ENCODE measurements at regions not wholly inside any gene's neighbourhood (a gene's known extent, or its start where the extent isn't known, plus 50 kb on each side); places are given as distances from the start of the nearest gene placed in this dataset.

DNA sequence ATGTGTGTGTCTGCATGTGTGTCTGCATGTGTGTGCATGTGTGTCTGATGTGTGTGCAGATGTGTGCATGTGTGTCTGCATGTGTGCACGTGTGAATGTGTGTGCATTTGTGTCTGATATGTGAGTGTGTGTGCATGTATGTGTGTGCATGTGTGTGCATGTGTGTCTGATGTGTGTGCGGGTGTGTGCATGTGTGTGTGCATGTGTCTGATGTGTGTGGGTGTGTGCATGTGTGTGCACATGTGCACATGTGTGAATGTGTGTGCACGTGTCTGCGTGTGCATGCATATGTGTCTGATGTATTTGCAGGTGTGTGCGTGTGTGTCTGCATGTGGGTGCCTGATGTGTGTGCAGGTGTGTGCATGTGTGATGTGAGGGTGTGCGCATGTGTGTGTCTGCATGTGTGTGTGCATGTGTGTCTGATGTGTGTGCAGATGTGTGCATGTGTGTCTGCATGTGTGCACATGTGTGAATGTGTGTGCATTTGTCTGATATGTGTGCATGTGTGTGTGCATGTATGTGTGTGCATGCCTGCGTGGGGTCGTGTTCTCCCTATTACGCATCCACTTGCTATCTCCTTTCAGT is 470.1 kb upstream of the HS6ST1 start:
- no peak overlapping the region for H3K4me3 Mint-ChIP-seq
- no peak for DNase-seq
- no peaks in the 10 kb centered on the region for H3K9me3 Mint-ChIP-seq
- no peaks in the 10 kb centered on the region for H3K4me1 Mint-ChIP-seq
- H3K27me3 Mint-ChIP-seq (ENCODE audit: low read depth in 3 of 3): peaks cover 0 to 2% (median 0%) of the 10 kb centered on the region in 3 donors
- no peak overlapping the region for H3K27ac Mint-ChIP-seq
- no peaks in the 10 kb centered on the region for H3K36me3 Mint-ChIP-seq

DNA sequence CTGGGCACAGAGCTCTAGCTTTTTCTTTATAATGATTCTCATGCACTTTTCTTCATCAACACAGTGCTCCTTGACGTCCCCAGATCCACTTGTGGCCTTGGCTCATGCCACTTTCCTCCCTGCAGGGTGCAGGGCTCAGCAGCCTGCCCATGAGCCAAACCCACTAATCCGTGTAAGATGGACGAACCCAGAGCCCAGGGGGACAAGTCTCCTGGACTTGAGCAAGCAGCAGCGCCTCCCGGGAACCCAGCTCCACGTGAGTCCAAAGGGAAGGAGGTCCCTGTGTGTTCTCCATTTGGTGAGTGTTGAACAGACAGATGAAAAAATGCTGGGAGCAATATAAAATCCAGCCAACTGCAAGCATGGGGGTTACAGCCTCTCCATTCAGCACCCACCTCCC is 470.6 kb upstream of the HS6ST1 start:
- no peaks in the 10 kb centered on the region for H3K4me1 Mint-ChIP-seq
- H3K27ac Mint-ChIP-seq: no peak overlapping the region
- no peak for DNase-seq
- H3K9me3 Mint-ChIP-seq: no peaks in the 10 kb centered on the region
- H3K27me3 Mint-ChIP-seq (ENCODE audit: low read depth in 3 of 3): peaks cover 0 to 2% (median 0%) of the 10 kb centered on the region in 3 donors
- no peaks in the 10 kb centered on the region for H3K36me3 Mint-ChIP-seq
- no peak overlapping the region for H3K4me3 Mint-ChIP-seq

DNA sequence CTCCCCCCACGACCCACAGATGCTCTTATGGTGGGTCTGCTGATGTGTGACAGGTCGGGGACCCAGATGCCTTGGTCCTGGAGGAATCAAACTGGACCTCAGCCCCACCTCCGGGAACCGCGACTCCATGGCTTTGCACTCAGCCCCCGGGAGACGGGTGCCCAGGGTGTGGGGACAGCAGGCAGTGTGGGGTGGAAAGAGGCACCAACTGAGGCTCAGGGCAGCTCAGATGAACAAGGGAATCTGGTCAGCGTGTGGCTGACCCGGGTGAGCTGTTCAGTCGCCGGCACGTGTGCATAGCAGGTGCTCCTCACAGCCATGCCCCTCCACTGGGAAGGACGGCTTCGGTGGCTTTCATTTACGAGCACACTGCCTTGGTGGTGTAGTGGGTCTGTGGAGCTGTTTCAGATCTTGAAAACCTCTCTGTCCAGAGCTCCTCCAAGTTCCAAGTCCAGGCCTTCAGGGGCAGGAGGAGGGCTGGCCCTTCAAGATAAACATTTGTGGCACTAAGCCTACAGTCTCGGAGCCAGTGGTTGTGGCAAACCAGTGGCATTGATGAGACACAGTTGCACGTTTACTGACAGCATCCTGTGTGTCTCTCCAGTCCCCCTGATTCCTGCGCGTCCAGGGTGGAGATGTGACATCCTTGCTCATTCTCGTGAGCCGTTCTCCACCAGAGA is 471.2 kb upstream of the HS6ST1 start:
- no peak overlapping the region for H3K27ac Mint-ChIP-seq
- no peaks in the 10 kb centered on the region for H3K4me1 Mint-ChIP-seq
- DNase-seq: no peak
- peaks cover 0 to 2% (median 0%) of the 10 kb centered on the region in 6 donors for H3K9me3 Mint-ChIP-seq
- no peaks in the 10 kb centered on the region for H3K36me3 Mint-ChIP-seq
- H3K27me3 Mint-ChIP-seq (ENCODE audit: low read depth in 3 of 3): peaks cover 0 to 2% (median 0%) of the 10 kb centered on the region in 3 donors
- no peak overlapping the region for H3K4me3 Mint-ChIP-seq

DNA sequence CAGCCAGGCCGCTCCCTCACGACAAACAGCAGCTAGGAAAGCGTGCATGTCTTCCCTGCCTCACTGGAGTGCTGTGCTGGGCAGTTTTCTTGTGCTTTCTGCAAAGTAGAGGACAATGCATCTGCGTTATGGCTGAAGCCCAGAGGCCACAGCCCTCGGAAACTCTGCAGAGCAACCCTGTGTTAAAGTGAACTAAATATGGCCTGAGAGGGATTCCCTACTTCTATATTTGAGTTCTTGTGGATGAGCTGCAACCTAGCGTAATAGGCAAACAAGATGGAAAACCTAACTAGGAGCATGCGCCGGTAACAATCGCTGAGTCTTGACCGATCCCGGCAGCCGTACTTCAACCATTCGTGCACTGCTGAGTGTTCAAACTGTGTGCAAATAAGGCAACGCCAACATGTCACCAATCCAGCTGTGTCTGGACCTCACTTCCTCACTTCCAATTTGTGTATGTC is 471.9 kb upstream of the HS6ST1 start:
- no peak overlapping the region for H3K4me3 Mint-ChIP-seq
- peaks cover 0 to 2% (median 0%) of the 10 kb centered on the region in 6 donors for H3K9me3 Mint-ChIP-seq
- H3K4me1 Mint-ChIP-seq: no peaks in the 10 kb centered on the region

DNA sequence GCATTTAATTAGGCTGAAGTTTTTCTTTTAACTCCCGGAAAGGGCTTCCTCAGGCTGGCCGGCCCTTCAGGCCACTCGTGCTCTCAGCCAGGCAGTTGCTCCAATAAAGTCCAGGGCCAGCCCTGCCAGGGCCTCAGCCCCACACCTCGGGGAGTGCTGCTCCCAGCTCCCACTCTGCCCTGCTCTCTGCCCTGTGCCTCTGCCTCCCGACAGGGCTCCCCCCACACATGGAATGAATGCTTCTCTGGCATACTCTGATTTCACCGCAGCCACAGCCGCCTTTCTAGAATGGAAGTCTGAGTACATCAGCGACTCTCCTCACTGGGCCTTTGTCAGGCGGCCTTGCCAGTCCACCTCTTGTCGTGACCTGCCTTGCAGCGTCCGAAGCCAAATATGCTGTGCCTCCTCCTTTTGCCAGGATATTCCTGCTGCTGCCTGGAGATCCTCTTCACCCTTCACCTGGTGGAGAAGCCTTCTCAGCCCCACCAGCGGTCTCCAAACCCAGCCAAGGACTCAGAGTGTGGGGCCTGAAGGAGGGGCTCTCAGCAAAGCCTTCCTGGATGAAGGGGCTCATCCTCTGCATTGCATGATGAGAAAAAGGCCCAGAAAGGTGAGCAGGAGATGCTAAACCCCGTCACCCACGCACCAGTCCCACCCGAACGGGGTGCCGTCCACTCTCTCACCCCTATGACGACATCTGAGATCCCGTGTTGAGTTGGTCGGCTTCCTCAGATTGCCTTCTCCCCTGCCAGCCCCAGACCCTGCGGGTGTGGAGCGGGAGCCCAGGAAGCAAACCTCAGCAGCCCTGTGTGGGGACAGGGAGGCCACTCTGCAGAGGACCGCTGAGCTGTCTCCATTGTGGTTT is 472.7 kb upstream of the HS6ST1 start:
- peaks cover 0 to 3% (median 1%) of the 10 kb centered on the region in 3 donors for H3K27me3 Mint-ChIP-seq (ENCODE audit: low read depth in 3 of 3)
- no peak overlapping the region for H3K27ac Mint-ChIP-seq

More for the DNA sequence above, 471.9 kb upstream of the HS6ST1 start:
- Mint-ChIP-seq H3K36me3 (no peaks in the 10 kb centered on the region), H3K27me3 (ENCODE audit: low read depth in 3 of 3) (peaks cover 0 to 2% (median 0%) of the 10 kb centered on the region in 3 donors), H3K27ac (no peak overlapping the region)
- DNase-seq: no peak

DNA sequence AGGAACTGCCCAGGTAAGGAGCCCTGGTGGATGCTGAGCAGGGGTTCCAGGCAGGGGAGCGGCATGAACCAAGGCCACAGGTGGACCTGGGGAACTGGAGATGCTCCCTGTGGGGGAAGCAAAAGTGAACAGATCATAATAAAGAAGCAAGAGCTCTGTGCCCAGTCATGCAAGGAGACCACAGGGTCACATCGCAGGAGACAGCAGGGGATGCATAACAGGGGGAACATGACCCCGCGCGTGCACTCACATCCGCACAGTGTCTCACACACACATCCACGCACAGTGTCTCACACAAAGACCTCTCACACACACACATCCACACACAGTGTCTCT is 473.3 kb upstream of the HS6ST1 start:
- H3K4me1 Mint-ChIP-seq: no peaks in the 10 kb centered on the region
- DNase-seq: no peak
- no peak overlapping the region for H3K27ac Mint-ChIP-seq
- peaks cover 0 to 3% (median 0%) of the 10 kb centered on the region in 6 donors for H3K9me3 Mint-ChIP-seq
- H3K27me3 Mint-ChIP-seq (ENCODE audit: low read depth in 3 of 3): peaks cover 0 to 3% (median 1%) of the 10 kb centered on the region in 3 donors
- H3K36me3 Mint-ChIP-seq: no peaks in the 10 kb centered on the region
- H3K4me3 Mint-ChIP-seq: no peak overlapping the region

More for the DNA sequence above, 472.7 kb upstream of the HS6ST1 start:
- no peak for DNase-seq
- no peak overlapping the region for H3K4me3 Mint-ChIP-seq
- no peaks in the 10 kb centered on the region for H3K36me3 Mint-ChIP-seq
- no peaks in the 10 kb centered on the region for H3K4me1 Mint-ChIP-seq
- peaks cover 0 to 3% (median 0%) of the 10 kb centered on the region in 6 donors for H3K9me3 Mint-ChIP-seq

DNA sequence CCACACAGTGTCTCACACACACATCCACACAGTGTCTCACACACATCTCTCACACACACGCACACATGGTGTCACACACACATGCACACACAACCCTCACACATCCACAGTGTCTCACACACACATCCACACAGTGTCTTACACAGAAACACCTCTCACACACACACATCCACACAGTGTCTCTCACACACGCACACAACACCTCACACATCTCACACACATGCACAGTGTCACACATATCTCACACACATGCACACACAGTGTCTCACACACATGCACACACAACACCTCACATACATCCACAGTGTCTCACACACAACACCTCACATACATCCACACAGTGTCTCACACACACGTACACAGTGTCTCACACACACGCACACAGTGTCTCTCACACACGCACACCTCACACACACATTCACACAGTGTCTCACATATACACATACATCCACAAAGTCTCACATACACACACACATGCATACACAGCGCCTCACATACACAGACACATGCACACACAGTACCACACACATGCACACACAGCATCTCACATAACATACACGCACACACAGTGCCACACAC is 473.9 kb upstream of the HS6ST1 start:
- Mint-ChIP-seq H3K27ac (no peak overlapping the region), H3K36me3 (no peaks in the 10 kb centered on the region), H3K4me3 (no peak overlapping the region), H3K27me3 (ENCODE audit: low read depth in 3 of 3) (peaks cover 0 to 3% (median 1%) of the 10 kb centered on the region in 3 donors), H3K9me3 (peaks cover 0 to 3% (median 0%) of the 10 kb centered on the region in 6 donors), H3K4me1 (no peaks in the 10 kb centered on the region)
- no peak for DNase-seq

DNA sequence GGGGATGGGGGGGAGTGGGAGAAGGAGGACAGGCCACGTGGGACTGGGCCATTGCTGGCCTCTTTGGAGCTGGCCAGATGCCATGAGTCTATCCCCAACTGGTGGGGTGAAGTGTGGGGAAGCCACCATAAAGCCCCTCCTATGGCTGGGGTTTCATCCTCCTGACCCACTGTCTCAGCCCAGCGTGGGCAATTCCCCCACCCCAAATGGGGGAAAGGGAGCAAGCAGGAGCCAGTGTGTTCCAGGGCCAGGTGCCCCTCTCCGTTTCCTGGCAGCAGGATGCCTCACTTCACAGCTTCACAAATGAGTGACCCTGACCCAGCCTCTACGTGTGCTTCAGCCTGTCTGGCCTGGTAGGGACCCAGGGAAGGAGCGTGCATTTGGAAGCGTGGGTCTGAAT is 474.7 kb upstream of the HS6ST1 start:
- H3K4me3 Mint-ChIP-seq: no peak overlapping the region
- no peaks in the 10 kb centered on the region for H3K4me1 Mint-ChIP-seq
- H3K36me3 Mint-ChIP-seq: no peaks in the 10 kb centered on the region
- no peak for DNase-seq
- H3K9me3 Mint-ChIP-seq: peaks cover 0 to 3% (median 0%) of the 10 kb centered on the region in 6 donors
- no peak overlapping the region for H3K27ac Mint-ChIP-seq
- peaks cover 1 to 3% (median 2%) of the 10 kb centered on the region in 3 donors for H3K27me3 Mint-ChIP-seq (ENCODE audit: low read depth in 3 of 3)

DNA sequence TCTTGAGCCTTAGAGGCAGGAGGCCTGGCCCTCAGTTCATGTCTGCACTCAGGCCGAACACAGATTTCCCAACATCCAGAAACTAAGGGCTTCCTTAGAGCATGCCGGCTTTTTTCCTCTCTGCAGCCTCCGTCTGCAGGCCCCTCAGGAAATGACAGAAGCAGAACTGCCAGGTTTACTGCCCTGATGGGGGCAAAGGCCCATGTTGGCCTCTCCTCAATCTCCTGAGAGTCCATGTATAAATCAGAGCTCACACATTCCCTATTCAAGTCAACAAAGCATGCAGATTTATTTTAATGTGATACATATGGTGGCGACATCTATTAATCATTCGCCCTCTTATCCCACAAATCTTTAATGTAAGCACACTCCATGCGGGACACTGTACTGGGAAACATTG is 475.6 kb upstream of the HS6ST1 start:
- no peak for DNase-seq
- no peaks in the 10 kb centered on the region for H3K36me3 Mint-ChIP-seq
- no peak overlapping the region for H3K27ac Mint-ChIP-seq
- peaks cover 1 to 3% (median 3%) of the 10 kb centered on the region in 3 donors for H3K27me3 Mint-ChIP-seq (ENCODE audit: low read depth in 3 of 3)
- H3K4me3 Mint-ChIP-seq: no peak overlapping the region
- no peaks in the 10 kb centered on the region for H3K4me1 Mint-ChIP-seq
- peaks cover 0 to 3% (median 0%) of the 10 kb centered on the region in 6 donors for H3K9me3 Mint-ChIP-seq

DNA sequence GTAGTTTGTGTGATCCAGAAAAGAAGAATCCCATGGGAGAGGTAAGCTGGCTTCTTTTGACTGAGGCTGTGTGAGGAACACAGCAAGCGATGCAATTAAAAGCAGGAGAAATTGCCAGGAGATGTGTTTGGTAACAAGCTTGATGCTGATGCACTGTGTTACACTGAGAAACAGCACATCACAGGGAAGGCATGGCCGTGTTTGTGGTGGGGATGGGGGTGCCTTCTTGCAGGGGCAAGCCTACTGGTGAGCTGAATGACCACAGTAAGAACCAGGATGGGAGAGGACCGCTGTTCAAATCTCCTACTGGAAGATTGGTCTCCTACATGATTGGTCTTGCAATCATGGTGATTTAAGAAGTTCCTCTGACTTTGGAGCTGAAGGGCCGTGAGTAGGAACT is 477.7 kb upstream of the HS6ST1 start:
- H3K4me1 Mint-ChIP-seq: no peaks in the 10 kb centered on the region
- DNase-seq: no peak
- H3K27ac Mint-ChIP-seq: no peak overlapping the region
- H3K36me3 Mint-ChIP-seq: no peaks in the 10 kb centered on the region
- H3K9me3 Mint-ChIP-seq: peaks cover 0 to 3% (median 0%) of the 10 kb centered on the region in 6 donors
- peaks cover 1 to 3% (median 3%) of the 10 kb centered on the region in 3 donors for H3K27me3 Mint-ChIP-seq (ENCODE audit: low read depth in 3 of 3)
- H3K4me3 Mint-ChIP-seq: no peak overlapping the region

DNA sequence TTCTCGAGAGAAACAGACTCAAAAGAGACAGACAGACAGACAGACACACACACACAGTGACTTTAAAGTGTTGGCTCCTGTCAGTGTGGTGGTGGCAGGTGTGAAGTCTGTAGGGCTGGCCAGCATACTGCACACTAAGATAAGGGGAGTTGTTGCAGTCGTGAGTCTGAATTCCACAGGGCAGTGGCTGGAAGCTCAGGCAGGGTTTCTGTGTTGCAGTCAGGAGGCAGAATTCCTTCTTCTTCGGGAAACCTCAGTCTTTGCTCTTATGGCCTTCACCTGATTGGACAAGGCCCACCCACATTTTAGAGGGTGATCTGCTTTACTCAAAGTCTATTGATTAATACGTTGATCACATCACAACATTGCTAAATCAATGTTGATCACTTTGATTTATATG is 478.4 kb upstream of the HS6ST1 start:
- Mint-ChIP-seq H3K9me3 (peaks cover 0 to 5% (median 0%) of the 10 kb centered on the region in 6 donors), H3K4me3 (no peak overlapping the region), H3K36me3 (no peaks in the 10 kb centered on the region), H3K27ac (no peak overlapping the region), H3K4me1 (no peaks in the 10 kb centered on the region), H3K27me3 (ENCODE audit: low read depth in 3 of 3) (peaks cover 1 to 3% (median 3%) of the 10 kb centered on the region in 3 donors)
- DNase-seq: no peak

DNA sequence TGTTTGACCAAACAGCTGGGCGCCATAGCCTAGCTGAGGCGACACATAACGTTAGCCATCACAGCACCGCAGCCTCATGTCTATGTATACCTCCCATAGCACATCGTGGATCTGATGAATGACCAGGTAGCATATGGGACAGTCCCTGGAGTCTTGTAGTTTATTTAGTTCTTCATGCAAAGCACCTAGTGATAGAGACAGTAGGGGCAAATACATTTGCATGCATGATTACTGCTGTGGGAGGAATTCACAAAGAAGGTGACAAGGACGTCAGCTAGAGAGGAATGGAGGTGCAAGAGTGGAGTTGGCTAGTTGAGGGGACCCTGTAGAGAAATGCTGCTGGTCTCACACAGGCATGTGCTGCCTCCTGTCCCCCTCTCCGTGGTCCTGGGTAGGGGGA is 478.9 kb upstream of the HS6ST1 start:
- no peak overlapping the region for H3K27ac Mint-ChIP-seq
- no peaks in the 10 kb centered on the region for H3K36me3 Mint-ChIP-seq
- peaks cover 1 to 3% (median 3%) of the 10 kb centered on the region in 3 donors for H3K27me3 Mint-ChIP-seq (ENCODE audit: low read depth in 3 of 3)
- DNase-seq: no peak
- H3K4me3 Mint-ChIP-seq: no peak overlapping the region
- H3K9me3 Mint-ChIP-seq: peaks cover 0 to 5% (median 0%) of the 10 kb centered on the region in 6 donors
- H3K4me1 Mint-ChIP-seq: no peaks in the 10 kb centered on the region

DNA sequence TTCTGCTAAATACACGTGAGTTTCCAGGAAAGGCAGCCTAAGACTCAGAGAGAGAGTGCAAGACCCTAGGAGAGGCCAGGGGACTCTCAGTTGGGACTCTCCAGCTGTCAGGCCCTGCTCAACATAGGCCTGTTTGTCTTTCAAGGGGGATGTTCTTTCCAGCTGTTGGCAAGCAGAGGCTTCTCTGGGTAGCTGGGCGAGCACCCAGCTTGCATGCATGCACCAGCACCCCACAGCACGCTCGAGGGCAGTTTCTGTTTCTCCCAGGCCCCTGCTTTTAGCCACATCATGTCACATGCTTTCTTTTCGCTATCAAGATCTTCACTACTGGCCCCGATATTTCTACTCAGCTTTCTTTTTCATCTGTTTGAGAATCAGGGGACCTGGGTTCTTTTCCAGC is 479.3 kb upstream of the HS6ST1 start:
- Mint-ChIP-seq H3K27me3 (ENCODE audit: low read depth in 3 of 3) (peaks cover 3% of the 10 kb centered on the region in 3 donors), H3K4me1 (no peaks in the 10 kb centered on the region), H3K9me3 (peaks cover 0 to 5% (median 0%) of the 10 kb centered on the region in 6 donors), H3K27ac (no peak overlapping the region), H3K4me3 (no peak overlapping the region), H3K36me3 (no peaks in the 10 kb centered on the region)
- no peak for DNase-seq
